NCI-H69 (cell line): ENCODE measurements at regions not wholly inside any gene's neighbourhood (a gene's known extent, or its start where the extent isn't known, plus 50 kb on each side); places are given as distances from the start of the nearest gene placed in this dataset.

Experiments
- DNase-seq: peaks from one replicate; lab custom pipeline; 2025; lab: John Stamatoyannopoulos, UW

DNA sequence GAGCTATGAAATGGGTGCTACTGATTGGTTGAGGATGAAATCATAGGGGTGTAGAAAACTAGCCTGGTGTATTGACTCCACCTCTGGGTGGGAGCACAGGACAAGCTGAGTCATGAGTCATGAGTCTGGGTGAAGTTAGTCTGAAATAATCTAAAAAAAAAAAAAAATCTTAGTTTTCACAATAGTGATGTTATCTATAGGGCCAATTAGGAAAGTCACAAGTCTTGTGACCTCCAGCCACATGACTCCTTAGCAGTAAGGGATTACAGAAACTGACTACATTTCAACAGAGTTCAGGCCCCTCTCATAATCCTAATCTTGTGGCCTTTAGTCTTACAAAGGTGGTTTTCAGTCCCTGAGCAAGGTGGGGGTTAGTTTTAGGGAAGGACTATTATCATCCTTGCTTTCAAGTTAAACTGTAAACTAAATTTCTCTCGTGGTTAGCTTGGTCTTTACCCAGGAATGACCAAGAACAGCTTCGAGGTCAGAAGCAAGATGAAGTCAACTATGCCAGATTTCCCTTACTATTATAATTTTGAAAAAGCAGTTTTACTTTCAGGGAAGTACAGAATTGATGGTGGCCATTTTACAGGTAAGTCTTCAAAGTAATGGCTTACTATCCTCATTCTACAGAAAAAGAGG lies 338.0 kb upstream of the GYPC start:
- DNase-seq = no peak

DNA sequence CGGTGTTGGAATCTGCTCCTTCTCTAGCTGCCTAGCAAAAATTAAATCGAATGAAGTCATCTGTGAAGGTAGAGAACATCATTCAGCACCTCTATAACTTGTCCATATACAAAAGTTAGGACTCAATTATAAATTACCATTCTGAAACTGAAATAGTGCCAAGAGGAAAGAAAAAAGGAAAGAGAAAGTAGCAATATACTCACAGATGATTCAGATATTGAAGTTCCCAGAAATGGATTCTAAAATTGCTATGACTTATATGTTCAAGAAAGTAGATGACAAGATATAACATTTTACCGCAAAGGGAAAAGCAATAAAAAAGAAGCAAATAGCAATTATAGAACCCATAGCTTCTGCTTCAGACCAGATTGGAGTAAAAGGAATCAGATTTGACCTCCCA lies 333.6 kb upstream of the GYPC start:
- DNase-seq = no peak

DNA sequence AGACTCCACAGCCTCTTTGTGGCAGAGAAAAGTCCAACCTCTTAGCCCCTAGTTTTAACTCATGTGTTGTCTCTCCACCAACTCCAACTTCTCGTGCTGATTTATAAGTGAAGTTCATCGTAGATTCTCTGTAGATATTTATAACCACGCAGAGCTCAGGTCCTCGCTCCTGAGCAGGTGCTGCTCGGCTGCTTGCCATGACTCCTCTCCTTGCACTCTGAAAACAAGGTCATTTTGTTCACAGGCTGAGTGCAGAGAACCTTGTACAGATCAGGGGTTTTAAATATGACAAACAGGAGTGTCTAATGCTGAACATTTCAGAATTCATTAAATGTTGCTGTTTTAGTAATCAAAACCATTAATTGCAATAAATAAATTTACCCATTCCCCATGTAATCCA lies 330.8 kb upstream of the GYPC start:
- DNase-seq = no peak

DNA sequence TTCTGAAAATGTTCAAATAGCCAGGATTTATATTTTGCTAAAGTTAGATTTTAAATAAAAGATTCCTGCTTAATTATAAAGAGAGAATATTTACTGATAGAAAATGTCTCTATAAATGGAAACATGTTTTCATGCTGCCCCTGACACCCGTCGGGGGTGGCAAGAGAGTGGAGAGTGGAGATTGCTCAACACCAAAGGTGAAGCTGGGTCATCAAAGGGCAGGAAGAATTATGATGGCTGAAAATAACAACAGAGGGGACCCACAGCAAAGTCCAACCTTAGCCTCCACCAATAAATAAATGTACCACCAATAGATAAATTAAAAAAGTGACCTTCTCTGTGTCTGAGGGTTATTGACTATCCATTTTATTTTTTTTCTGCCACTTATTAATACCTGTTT lies 326.8 kb upstream of the GYPC start:
- DNase-seq = no peak

DNA sequence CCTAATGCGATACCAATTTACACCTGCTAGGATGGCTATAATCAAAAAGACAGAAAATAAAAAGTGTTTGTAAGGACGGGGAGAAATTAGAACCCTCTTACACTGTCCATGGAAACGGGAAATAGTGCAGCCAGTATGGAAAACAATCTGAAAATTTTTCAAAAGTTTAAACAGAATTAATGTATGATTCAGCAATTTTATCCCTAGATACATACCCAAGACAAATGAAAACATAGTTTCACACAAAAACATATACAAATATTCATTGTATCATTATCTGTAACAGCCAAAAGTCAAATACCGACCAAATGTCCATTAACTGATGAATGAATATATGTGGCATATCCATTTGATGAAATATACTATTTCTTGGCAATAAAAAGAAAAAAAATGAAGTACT lies 313.5 kb upstream of the GYPC start:
- no peak for DNase-seq

DNA sequence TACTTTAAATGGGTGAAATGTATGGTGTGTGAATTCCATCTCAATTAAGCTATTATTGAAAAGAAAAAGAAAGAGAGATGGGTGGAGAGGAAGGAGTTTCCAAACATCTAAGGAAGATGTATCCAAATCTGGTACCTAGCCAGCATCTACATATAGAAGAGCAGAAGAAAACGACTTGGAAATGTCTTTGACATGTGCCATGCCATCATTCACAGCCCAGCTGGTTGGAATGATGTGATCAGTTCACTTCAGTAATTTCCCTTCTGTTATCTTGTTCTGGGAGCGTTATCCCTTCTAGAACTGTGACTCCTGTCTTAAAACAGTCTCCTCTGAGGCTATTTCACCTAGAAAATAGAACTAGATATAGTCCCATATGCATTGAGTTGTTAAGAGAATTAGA lies 312.8 kb upstream of the GYPC start:
- DNase-seq = no peak

DNA sequence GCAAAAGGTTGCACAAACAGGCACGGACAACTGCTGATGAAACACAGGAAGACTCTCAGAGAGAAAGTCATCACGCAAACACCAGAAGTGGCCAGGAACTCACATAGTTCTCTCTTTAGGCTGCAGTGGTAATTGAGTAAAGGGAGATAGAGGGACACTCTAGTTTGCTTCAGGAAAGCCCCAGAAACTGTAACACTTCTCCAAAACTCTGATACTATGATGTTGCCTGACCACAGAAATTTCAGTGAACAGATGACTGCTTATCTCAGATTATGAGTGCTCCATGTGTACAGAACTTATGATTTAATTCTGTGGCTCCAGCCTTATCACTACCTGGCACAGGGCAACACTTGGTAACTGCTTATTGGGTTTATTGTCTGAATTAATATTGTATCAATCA lies 311.5 kb upstream of the GYPC start:
- DNase-seq = no peak

DNA sequence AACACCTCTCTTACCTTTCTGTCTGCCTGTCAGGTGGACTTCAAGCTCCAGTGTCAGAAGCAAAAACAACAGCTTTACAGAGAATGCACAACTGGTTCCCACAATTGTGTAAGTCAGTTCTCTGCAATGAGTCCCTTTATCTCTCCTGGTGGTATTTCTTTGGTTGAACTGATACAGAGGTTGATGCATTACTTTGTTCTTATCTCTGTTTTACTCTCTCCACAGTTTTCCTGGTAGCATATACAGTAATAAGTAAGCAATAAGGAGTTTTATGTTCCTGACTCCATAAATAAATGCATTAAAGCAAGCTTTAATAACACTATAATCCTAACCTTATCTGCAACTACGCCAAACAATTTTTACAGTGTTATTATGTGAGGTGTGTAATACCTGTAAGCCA lies 310.3 kb upstream of the GYPC start:
- no peak for DNase-seq

DNA sequence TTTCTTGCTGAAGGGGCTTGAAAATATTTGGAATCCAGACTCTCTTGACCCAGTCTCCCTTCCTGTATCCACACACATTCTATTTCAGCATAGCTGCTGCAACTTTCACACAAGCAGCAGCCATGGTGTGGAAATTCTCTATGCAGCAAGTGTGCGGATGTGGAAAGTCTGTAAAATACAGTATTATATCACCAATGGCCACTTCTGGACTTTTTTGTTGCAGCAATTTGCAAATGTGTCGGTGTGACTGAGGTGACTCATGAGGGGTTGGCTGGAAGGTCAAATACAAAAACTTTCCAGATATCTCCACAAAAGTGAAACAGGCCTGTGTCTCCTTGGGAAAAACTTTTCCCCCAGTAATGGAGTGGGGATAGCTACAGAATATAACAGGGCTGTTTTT lies 299.3 kb upstream of the GYPC start:
- no peak for DNase-seq

DNA sequence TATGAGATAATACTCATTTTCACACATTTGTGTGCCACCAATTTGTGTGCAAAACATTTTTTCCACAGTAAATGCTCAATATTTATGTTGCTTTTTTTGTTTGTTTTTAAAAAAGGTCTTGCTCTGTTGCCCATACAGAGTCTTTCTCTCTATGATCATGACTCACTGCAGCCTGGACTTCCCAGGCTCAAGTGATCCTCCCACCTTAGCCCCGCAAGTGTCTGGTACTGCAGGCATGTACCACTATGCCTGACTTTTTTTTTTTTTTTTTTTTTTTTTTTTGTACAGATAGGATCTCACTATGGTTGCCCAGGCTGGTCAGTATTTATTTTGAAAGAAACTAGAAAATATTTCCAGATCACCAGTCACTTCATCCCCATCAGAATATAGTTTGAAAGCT lies 297.8 kb upstream of the GYPC start:
- DNase-seq = no peak

DNA sequence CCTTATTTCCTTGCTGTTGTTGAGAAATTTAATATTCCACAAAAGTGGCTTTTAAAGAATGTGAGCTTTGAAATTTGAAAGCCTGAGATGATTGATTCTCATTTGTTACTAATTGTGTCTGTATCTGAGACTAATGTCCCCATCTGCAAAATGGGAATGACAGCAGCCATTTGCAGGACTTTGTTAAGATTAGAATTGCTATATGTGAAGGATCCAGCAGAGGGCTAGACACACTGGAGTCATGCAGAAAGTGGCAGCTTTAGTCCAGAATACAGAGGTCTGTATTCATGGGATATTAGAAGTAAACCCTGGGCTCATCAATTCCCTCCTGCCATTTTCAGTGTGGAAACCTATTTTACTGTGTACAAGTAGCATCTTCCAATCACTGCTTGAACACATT lies 296.5 kb upstream of the GYPC start:
- DNase-seq = no peak

DNA sequence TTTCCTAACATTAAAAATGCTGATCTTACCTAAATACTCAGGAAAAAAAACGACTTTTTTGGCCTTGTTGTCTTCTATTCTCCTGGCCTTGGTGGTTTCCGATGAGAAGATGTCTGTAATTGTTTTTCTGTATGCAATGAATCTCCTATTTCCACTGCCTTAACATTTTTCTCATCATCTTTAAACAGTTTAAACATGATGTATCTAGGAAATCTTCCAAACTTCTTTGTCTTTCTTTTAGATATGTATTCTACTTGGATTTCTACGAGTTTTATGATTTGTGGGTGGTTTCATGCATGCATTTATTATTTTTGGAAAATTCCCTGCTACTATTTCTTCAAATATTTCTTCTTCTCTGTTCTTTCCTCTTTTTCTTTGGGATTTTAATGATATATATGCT lies 288.6 kb upstream of the GYPC start:
- DNase-seq = no peak

DNA sequence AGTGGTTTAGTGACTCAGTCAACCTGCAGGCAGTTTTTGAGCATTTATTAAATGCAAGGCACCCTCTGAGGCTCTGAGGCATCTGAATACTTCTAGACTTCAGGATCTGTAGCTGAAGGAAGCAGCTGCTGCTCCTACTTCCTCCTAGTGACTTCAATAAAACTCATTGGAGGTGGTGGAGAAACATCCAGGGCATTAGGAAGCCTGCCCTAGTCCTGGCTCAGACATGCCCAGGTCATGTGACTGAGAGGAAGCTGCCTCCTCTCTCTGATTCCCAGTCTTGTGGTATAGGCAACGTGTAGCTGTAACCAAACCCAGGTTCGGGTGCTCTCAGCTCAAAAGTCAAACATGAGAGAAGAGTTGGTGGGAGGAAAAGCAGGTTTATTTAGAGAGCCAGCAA lies 287.2 kb upstream of the GYPC start:
- DNase-seq = no peak

DNA sequence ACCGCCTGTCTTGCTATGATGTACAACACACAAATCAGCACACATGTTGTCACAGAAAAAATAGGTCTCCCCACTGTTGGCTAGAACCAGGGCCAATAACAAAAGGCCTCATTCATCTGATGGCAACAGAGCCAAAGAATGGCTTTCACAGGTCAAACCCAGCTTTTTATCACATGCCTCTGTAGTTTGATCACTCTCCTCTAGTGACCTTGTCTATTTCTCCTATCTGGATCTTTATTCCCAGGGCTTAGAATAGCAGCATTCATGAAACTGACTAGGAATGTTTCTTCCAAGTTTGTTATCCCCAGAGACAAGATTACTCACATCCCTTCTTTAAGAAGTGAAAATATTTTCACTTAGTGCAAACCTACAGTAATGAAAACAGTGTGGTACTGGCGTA lies 285.8 kb upstream of the GYPC start:
- no peak for DNase-seq

DNA sequence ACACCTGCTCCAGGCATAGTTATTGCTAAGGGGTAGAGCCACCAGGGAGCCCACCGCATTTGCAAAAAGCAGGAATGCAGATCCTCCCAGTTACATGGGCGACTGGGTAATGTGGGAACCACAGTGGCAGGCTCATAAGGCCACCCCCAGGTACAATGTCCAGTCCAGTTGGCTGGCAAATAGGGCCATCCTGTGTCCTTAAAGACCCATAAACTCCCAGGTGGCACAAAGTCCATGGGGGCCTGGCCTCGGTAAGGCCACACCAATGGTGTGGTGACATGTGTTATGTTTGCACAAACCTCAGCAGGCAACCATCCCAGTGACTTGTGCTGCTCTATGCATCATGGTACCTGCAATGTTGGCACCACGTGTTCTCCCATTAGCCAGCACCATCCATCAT lies 283.6 kb upstream of the GYPC start:
- DNase-seq = no peak

DNA sequence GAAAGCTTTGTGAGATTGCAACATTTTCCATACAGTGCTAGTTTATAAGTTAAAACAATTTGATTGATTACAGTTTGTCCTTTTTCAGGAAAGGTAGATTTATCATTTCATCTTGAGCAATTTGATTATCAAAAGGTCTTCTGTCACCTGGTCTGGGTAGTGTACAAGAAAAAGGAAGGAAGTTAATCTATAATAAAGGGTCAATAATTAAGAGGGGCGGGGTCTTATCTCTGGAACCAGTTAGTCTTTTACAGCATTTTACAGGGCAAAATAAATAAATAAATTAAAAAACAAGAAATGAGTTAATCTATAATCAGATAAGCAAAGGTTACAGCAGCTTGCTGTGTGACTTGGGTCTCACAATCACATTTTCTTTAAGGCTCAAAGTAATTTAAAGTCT lies 277.8 kb upstream of the GYPC start:
- DNase-seq = no peak

DNA sequence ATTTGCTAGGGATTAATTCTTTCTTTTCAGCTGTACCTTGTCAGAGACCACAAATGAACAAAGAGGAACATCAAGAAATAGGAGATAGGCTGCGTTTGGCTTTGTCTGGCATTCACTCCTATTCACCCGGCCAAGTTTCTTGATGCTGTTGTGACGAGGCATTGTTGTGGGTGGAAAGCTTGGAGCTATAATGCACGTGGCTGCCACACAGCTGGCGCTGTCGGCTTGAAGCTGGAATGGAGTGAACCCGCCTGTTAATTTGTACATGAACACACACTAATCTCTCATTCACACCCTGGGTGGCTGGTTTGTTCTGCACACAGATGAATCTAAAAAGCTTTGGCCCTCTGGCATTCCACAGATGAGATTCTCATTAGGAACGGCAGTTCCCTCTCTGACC lies 274.9 kb upstream of the GYPC start:
- no peak for DNase-seq

DNA sequence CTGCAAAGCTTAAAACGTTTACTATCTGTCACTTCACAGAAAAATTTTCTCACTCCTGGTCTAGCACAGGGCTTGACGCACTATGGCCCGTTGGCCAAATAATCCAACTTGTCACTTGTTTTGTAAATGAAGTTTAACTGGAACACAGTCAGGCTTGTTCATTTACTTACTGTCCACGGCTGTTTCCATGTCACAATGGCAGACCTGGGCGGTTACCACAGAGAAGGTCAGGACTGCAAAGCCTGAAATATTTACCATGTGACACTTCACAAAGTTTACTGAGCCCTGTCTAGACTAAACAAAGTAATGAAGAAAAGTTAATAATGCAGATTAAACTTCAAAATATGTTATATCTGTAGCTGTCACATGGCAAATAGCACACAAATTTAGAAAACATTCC lies 273.0 kb upstream of the GYPC start:
- no peak for DNase-seq

DNA sequence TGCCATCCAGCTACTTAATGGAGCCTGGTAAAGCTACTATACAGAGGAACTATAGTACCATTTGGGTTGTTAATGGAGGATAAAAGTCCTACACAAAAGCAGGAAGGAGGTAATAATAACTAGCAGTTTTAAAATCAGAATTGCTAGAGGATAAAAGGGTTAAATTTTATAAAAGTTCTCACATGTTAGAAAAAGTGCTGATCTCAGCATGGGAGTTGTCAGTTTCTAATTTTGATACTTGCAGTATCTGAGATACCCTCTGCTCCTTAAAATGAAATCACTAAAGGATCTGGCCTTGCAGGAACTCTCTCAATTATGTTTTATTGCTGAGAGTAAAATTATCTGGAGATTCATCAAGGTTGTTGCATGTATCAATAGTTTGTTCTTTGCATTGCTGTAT lies 272.2 kb upstream of the GYPC start:
- no peak for DNase-seq

DNA sequence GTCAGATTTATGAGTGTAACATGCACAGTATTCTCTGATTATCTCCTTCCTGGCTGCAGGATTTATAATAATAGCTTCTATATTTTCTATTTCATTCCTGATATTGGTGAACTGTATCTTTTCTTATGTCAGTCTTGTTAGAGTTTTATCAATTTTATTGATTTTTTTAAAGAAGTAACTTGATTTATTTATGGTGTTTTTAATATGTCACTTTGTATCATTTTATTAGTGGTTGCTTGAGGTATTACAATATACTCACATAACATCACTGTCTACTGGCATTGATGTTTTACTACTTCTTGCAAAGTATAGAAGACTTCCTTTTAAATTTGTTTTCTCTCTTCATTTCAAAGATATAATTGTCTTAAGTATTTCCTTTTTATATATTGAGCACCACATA lies 270.5 kb upstream of the GYPC start:
- DNase-seq = no peak

DNA sequence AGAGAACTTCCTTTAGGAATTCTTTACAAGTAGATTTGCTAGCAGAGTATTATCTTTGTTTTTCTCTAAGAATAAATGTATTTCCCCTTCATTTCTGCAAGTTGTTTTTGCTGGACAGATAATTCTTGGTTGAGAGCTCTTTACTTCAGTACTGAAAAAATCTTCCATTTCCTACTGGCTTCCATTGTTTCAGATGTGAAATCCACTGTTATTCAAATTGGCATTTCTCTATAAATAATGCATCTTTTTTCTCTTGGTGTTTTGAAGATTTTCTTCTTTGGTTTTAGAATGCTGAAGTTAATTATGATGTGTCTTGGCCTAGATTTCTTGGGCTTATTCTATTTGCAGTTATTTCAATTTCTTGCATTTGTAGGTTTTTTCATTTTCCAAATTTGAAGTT lies 270.0 kb upstream of the GYPC start:
- no peak for DNase-seq

DNA sequence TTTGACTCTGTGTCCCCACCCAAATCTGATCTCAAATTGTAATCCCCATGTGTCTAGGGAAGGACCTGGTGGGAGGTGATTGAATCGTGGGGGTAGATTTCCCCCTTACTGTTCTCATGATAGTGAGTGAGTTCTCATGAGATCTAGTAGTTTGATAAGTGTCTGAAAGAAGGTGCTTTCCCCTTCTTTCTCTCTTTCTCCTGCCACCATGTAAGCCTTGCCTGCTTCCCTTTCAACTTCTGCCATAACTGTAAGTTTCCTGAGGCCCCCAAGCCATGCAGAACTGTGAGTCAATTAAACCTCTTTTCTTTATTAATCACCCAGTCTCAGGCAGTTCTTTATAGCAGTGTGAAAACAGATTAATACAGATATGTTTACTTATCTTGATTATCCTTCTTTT lies 266.5 kb upstream of the GYPC start:
- DNase-seq = no peak

DNA sequence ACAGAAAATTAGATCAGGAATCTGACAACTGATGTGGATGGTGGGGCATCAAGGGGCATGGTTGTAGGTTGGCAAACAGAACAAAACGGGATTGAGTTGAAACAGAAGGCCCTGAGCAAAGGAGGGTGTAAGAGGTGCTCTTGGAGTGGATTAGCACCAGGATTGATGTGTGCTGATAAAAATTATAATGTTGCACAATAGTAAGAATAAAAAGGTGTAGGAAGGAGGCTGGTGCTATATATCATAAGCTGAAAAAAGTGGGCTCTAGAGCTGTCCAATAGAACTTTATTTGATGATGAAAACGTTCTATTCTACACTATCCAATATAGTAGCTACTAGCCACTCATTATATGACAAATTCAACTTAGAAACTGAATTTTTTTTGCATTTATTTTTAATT lies 263.1 kb upstream of the GYPC start:
- DNase-seq = no peak

DNA sequence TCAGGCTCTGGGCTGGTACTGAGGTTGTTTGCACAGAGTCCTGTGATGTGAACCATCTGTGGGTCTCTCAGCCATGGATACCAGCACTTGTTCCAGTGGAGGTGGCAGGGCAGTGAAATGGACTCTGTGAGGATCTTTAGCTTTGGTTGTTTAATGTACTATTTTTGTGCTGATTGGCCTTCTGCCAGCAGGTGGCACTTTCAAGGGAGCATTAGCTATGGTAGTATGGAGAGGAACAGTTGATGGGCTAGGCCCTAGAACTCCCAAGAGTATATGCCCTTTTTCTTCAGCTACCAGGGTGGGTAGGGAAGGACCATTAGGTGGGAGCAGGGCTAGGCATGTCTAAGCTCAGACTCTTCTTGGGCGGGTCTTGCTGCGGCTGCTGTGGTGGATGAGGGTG lies 257.0 kb upstream of the GYPC start:
- no peak for DNase-seq

DNA sequence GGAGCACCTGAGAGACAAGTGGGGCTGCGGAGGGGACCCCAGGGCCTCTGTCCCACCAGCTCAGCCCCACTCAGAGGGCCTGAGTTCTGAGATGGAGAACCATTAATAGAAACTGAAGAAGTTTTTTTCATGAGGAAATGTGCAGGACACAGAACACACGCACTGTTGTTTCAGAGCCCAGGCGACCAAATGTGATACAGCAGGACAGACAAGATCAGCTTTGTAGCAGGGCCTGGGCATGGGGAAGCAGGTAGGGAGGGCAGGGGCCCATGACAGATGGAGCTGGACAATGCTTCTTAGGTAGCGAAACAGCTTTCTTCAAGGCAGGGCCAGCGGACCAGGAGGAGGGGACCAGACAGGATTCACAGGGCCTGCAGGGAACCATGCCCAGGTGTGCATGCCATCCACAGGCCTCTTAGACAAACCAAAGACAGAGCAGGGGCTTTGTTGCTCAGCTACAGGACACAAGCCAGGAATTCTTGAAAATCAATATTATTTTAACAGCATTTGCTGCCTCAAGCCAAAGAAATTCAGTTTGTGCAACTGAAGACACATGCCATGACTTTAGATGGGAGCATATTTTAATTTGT lies 252.8 kb upstream of the GYPC start:
- no peak for DNase-seq
